ENCODE measurements at regions not wholly inside any gene's neighbourhood (a gene's known extent, or its start where the extent isn't known, plus 50 kb on each side); places are given as distances from the start of the nearest gene placed in this dataset.
A peak's percentile ranks its signal among the peaks of the same experiment; 100 is the strongest.

DNA sequence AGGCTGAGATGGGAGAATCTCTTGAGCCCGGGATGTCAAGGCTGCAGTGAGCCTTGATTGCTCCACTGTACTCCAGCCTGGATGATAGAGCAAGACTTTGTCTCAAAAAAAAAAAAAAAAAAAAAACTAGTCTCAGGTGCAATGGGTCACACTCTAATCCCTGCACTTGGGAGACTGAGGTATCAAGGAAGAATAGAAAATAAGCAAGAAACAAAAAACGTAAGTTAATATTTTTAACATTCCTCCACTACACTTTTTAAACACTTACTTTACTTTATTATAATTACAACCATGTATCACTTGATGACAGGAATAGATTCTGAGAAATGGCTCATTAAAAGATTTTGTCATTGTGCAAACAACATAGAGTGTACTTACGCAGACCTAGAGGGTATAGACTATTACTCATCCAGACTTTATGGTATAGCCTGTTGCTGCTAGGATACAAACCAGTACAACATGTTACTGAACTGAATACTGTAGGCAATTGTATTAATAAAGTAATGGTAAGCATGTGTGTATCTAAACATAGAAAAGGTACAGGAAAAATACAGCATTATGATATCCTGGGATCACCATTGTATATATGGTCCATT, 1244.1 kb upstream of the ADGRL4 start:
- intact Hi-C loops (cut with DNase I): no loop called here
- DNase-seq (ENCODE audit: low spot score) (no peak), ATAC-seq (no peak)

- intact Hi-C loops (cut with DNase I): no loop called here
- ATAC-seq (no peak), DNase-seq (ENCODE audit: low spot score) (no peak)
These were observed 1243.2 kb upstream of the ADGRL4 start for GRCh38 chr1:80249699-80250098.

DNA sequence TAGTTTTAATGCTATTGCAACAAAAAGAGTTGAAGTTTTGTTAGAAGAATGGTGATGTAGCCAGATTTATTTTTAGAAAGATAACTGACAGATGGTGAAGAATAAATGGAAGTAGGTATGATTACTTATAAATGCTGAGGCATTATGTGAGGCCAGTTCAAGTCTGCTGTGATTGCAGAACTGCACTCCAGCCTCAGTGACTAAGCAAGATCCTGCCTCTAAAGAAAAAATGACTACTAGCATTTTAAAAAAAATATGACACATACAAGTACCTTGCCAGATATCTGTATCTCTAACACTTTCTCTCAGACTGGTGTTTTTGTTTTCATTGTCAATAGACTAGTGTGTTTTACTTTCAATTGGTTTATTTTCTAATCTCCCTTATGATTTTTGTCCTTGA, 1242.4 kb upstream of the ADGRL4 start:
- intact Hi-C loops (cut with DNase I): no loop called here
- ATAC-seq: no peak
- no peak for DNase-seq (ENCODE audit: low spot score)

GRCh38 chr1:80245813-80246212, 1239.3 kb upstream of the ADGRL4 start:
- intact Hi-C loops (cut with DNase I): no loop called here
- no peak for ATAC-seq
- no peak for DNase-seq (ENCODE audit: low spot score)

- no peak for ATAC-seq
- DNase-seq (ENCODE audit: low spot score): no peak
- intact Hi-C loops (cut with DNase I): no loop called here
These were observed 1237.8 kb upstream of the ADGRL4 start for GRCh38 chr1:80244372-80244771.

DNA sequence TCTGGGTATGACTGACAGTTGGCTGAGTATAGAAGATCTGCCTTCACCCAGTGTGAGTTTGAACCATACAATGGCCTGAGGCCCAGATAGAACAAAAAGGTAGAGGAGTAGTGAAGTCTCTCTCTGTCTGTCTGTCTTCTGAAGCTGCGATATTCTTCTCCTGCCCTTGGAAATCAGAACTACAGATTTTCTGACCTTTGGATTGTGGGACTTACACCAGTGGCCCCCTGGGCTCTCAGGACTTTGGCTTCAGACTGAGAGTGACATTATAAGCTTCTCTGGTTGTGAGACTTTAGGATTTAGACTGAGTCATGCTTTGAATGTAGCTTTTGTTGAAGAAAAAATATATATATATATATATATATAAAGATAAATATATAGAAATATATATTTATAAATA, 1235.0 kb upstream of the ADGRL4 start:
- DNase-seq (ENCODE audit: low spot score) (no peak), ATAC-seq (no peak)
- intact Hi-C loops (cut with DNase I): no loop called here

GRCh38 chr1:80225510-80225909, 1219.0 kb upstream of the ADGRL4 start:
- intact Hi-C loops (cut with DNase I): no loop called here
- DNase-seq (ENCODE audit: low spot score) (no peak), ATAC-seq (no peak)

- DNase-seq (ENCODE audit: low spot score) (no peak), ATAC-seq (no peak)
- intact Hi-C loops (cut with DNase I): no loop called here
These were observed 1214.8 kb upstream of the ADGRL4 start for GRCh38 chr1:80221319-80221718.

DNA sequence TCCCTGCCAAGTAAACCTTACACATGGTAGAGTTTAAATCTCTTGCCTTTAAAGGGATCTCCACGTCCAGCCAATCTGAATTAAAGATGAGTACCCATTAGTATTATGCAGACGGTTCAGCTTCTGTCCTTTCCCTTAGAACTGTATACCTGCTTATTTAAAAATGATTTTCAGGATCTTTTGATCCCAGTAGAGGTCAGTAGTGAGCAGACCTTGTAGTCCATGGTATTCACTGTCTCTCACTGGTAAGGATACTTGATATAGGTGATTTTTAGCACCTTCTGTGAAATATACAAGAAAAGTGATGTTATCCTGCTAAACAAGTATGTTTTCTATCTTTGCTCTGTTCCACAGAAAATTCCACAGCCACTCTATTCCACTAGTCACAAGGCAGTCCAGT, 1211.6 kb upstream of the ADGRL4 start:
- ATAC-seq: peak; percentile 36

GRCh38 chr1:80217377-80217986, 1211.0 kb upstream of the ADGRL4 start:
- intact Hi-C loops (cut with DNase I): no loop called here
- DNase-seq (ENCODE audit: low spot score) (no peak), ATAC-seq (peak; percentile 83)

More for the DNA sequence above, 1211.6 kb upstream of the ADGRL4 start:
- intact Hi-C loops (cut with DNase I): no loop called here
- DNase-seq (ENCODE audit: low spot score): no peak

- ATAC-seq (no peak), DNase-seq (ENCODE audit: low spot score) (no peak)
- intact Hi-C loops (cut with DNase I): no loop called here
These were observed 1208.5 kb upstream of the ADGRL4 start for GRCh38 chr1:80214888-80215540.

GRCh38 chr1:80212948-80213347, 1206.4 kb upstream of the ADGRL4 start:
- DNase-seq (ENCODE audit: low spot score): no peak
- no peak for ATAC-seq

GRCh38 chr1:80211691-80212380, 1205.3 kb upstream of the ADGRL4 start:
- intact Hi-C loops (cut with DNase I): no loop called here
- ATAC-seq (no peak), DNase-seq (ENCODE audit: low spot score) (no peak)

More at GRCh38 chr1:80212948-80213347, 1206.4 kb upstream of the ADGRL4 start:
- intact Hi-C loops (cut with DNase I): no loop called here

DNA sequence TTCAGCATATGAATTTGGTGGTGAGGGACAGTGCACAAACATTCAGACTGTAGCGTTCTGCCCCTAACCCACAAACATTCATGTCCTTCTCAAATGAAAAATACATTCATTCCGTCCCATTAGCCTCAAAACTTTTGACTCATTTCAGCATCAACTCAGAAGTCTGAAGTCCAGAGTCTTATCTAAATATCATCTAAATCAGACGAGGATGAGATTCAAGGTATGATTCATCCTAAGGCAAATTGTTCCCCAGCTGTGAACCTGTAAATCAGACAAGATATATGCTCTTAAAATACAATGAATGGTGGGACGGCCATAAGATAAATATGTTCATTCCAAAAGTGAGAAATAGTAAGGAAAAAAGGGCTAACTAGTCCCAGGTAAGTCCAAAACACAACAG, 1195.6 kb upstream of the ADGRL4 start:
- no peak for ATAC-seq
- DNase-seq (ENCODE audit: low spot score): no peak
- intact Hi-C loops (cut with DNase I): no loop called here

DNA sequence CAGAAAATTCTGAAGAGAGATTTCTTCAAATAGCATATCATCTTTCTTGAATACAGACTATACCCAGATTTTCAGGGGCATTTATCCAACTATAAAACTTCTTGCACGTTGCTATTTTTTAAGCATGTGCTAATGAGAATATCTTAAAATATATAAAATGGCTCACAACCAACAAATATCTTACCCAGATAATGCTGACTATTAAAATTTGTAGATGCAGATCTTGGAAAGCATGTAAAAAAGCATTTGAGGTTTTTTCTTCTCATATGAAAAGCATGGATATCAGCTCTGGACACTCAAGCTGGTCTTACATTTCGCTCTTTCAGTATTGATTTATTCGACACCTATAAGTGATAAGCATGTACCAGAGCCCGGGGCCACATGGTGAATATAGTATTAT, 1187.7 kb upstream of the ADGRL4 start:
- intact Hi-C loops (cut with DNase I): no loop called here
- no peak for DNase-seq (ENCODE audit: low spot score)
- ATAC-seq: no peak

- DNase-seq (ENCODE audit: low spot score): no peak
- ATAC-seq: no peak
- intact Hi-C loops (cut with DNase I): no loop called here
These were observed 1174.9 kb upstream of the ADGRL4 start for GRCh38 chr1:80181418-80181817.

DNA sequence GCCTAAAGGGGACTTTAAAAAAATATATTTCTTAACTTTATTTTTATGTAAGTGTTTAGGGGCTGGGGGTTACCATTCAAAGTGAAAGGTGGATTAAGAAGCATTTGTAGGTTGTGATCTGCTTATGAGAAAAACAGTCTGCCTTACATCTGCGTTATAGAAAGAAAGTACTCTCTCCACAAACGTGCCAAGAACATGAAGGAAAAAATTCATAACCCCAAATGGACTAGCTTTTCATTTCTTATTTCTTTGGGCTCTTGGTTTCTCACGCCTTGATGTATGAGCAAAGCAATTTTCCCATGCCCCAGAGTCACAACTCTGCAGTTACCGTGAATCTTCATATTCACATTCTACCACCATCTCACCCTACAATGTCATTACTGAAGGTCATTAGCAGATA, 1165.1 kb upstream of the ADGRL4 start:
- intact Hi-C loops (cut with DNase I): no loop called here
- no peak for ATAC-seq
- no peak for DNase-seq (ENCODE audit: low spot score)

DNA sequence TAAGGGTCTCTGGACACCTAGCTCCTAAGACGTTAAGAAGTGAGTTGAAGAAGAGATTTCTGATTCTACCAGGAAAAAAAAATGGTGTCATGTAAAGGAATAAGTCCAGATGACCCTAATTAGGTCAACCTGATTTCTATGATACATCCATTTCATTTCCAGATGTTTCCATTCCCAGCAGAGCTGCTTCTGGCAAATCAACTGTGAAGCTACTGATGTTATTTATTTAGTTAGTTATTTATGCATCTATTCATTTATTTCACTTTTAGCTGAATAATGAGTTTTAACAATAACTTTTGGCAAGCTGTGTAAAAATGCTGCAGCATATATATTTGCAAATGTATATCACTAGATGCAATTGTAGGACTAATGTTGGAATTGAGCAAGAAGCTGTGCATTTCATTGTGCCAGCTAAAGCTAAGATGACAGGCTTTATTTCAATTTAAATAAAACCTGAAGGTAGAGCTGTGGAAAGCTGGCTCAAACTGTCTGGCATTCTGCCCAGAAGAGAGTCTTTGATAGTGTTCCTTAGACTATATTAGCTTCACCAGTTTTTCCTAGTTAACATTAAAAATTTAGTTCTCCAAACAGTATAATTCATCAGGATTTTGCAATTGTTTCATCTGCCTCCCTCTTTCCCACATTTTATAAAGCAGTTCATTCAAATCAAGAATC, 1164.4 kb upstream of the ADGRL4 start:
- DNase-seq (ENCODE audit: low spot score) (no peak), ATAC-seq (no peak)
- intact Hi-C loops (cut with DNase I): no loop called here

- intact Hi-C loops (cut with DNase I): no loop called here
- DNase-seq (ENCODE audit: low spot score) (no peak), ATAC-seq (no peak)
These were observed 1157.6 kb upstream of the ADGRL4 start for GRCh38 chr1:80164150-80164549.

GRCh38 chr1:80163686-80164085, 1157.2 kb upstream of the ADGRL4 start:
- intact Hi-C loops (cut with DNase I): no loop called here
- no peak for ATAC-seq
- DNase-seq (ENCODE audit: low spot score): no peak
